HEK293 (cell line): ENCODE measurements at regions not wholly inside any gene's neighbourhood (a gene's known extent, or its start where the extent isn't known, plus 50 kb on each side); places are given as distances from the start of the nearest gene placed in this dataset.

Source experiments
- ZNF184 ChIP-seq: fragments of 450-650 bp; IDR thresholded peaks from 2 replicates; pipeline ENCODE4 v1.5.1; 2018; ENCODE audit warnings: missing biosample characterization, mild to moderate bottlenecking, missing genetic modification characterization
- ZNF24 ChIP-seq: fragments of 450-650 bp; formaldehyde crosslinking; IDR thresholded peaks from 2 replicates; pipeline ENCODE4 v1.5.1; 2016; ENCODE audit warnings: missing biosample characterization, missing genetic modification characterization

DNA sequence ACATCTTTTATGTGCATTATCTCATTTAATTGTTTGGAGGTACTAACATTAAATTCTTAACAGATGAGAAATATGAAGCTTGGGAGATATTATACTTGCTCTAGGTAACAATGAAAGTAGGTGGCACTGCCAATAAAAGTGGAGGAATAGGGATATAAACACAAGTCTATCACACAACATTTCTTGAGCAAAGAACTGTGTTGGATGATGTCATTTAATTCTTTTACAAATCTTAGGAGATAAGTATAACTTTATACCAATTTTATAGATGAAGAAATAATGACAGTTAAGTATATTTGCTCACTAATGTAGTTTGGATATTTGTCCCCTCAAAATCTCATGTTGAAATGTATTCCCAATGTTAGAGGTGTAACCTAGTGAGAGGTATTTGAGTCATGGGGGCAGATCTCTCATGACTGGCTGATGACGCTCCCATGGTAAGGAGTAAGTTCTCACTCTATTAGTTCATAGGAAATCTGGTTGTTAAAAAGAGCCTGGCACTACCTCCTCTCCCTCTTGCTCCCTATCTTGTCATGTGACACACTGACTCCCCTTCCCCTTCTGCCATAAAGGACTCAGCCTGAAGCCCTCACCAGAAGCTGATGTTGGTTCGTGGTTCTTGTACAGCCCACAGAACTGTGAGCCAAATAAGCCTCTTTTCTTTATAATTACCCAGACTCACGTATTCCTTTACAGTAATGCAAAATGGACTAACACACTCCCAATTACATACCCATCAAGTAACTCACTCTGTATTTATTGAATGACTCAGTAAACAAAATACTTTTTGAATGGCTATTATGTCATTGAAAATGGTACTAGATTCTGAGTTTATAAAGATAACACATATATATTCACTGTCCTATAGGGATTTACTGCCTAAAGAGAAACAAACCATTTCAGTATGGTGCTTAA lies 146.8 kb upstream of the KITLG start:
- TF ChIP-seq ZNF184 (tag by site-specific recombination) (no peak), ZNF24 (no peak)
